ENCODE measurements at regions not wholly inside any gene's neighbourhood (a gene's known extent, or its start where the extent isn't known, plus 50 kb on each side); places are given as distances from the start of the nearest gene placed in this dataset.

DNA sequence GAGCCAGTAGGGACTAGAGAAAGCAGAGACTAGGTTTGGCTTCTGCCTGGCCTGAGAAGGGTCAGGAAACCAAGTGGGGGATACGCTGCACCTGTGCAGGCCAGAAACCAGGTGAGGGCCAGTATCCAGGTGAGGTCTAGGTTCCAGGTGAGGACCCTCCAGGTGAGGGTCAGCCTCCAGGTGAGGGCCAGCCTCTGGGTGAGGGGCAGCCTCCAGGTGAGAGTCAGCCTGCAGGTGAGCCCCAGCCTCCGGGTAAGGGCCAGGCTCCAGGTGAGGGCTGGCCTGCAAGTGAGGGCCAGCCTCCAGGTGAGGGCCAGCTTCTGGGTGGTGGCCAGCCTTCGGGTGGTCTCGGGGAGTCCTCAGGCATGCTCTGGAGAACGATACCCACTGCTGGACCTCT, 238.8 kb downstream of the USP46 start (continued):
- TF ChIP-seq, protein P1, sequence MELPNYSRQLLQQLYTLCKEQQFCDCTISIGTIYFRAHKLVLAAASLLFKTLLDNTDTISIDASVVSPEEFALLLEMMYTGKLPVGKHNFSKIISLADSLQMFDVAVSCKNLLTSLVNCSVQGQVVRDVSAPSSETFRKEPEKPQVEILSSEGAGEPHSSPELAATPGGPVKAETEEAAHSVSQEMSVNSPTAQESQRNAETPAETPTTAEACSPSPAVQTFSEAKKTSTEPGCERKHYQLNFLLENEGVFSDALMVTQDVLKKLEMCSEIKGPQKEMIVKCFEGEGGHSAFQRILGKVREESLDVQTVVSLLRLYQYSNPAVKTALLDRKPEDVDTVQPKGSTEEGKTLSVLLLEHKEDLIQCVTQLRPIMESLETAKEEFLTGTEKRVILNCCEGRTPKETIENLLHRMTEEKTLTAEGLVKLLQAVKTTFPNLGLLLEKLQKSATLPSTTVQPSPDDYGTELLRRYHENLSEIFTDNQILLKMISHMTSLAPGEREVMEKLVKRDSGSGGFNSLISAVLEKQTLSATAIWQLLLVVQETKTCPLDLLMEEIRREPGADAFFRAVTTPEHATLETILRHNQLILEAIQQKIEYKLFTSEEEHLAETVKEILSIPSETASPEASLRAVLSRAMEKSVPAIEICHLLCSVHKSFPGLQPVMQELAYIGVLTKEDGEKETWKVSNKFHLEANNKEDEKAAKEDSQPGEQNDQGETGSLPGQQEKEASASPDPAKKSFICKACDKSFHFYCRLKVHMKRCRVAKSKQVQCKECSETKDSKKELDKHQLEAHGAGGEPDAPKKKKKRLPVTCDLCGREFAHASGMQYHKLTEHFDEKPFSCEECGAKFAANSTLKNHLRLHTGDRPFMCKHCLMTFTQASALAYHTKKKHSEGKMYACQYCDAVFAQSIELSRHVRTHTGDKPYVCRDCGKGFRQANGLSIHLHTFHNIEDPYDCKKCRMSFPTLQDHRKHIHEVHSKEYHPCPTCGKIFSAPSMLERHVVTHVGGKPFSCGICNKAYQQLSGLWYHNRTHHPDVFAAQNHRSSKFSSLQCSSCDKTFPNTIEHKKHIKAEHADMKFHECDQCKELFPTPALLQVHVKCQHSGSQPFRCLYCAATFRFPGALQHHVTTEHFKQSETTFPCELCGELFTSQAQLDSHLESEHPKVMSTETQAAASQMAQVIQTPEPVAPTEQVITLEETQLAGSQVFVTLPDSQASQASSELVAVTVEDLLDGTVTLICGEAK (IDR thresholded peaks at IDR 0.05): no peak
- TF ChIP-seq, protein P1 (CRISPR knock-in tag; IDR thresholded peaks at IDR 0.05): no peak
- TF ChIP-seq RAD51 (IDR thresholded peaks at IDR 0.05; ENCODE audit: borderline replicate concordance, low read depth): no peak
- TF ChIP-seq GABPA (tag; conservative IDR thresholded peaks at IDR 0.05; ENCODE audit: low read depth): no peak
- TF ChIP-seq ESRRB (CRISPR knock-in tag; IDR thresholded peaks at IDR 0.05; ENCODE audit: borderline replicate concordance): no peak
- no peak for TF ChIP-seq ZNF445 (CRISPR knock-in tag; IDR thresholded peaks at IDR 0.05; ENCODE audit: low read depth)
- TF ChIP-seq, protein P2, sequence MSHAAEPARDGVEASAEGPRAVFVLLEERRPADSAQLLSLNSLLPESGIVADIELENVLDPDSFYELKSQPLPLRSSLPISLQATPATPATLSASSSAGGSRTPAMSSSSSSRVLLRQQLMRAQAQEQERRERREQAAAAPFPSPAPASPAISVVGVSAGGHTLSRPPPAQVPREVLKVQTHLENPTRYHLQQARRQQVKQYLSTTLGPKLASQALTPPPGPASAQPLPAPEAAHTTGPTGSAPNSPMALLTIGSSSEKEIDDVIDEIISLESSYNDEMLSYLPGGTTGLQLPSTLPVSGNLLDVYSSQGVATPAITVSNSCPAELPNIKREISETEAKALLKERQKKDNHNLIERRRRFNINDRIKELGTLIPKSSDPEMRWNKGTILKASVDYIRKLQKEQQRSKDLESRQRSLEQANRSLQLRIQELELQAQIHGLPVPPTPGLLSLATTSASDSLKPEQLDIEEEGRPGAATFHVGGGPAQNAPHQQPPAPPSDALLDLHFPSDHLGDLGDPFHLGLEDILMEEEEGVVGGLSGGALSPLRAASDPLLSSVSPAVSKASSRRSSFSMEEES (CRISPR knock-in tag; IDR thresholded peaks at IDR 0.05): no peak
- TF ChIP-seq NR2C2 (CRISPR knock-in tag; IDR thresholded peaks at IDR 0.05): no peak
- no peak for TF ChIP-seq NR2C2 (tag; IDR thresholded peaks at IDR 0.05)
- TF ChIP-seq ZNF431 (CRISPR knock-in tag; IDR thresholded peaks at IDR 0.05): no peak
- no peak for TF ChIP-seq SUPT5H (IDR thresholded peaks at IDR 0.05)
- no peak for TF ChIP-seq ESRRA (IDR thresholded peaks at IDR 0.05; ENCODE audit: borderline replicate concordance, low read depth)
- no peak for TF ChIP-seq SRSF1 (IDR thresholded peaks at IDR 0.05; ENCODE audit: low read depth, low read length)
- TF ChIP-seq, protein P3, sequence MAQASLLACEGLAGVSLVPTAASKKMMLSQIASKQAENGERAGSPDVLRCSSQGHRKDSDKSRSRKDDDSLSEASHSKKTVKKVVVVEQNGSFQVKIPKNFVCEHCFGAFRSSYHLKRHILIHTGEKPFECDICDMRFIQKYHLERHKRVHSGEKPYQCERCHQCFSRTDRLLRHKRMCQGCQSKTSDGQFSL (CRISPR knock-in tag; IDR thresholded peaks at IDR 0.05): no peak
- TF ChIP-seq, protein P3 (tag; IDR thresholded peaks at IDR 0.05): no peak
